HL-60 (cell line): ENCODE measurements at regions not wholly inside any gene's neighbourhood (a gene's known extent, or its start where the extent isn't known, plus 50 kb on each side); places are given as distances from the start of the nearest gene placed in this dataset.

ENCODE experiments used
- CTCF ChIP-seq: IDR thresholded peaks from one replicate; pipeline ENCODE4 v1.5.1; 2011; ENCODE audit warnings: low read length, control low read depth, inconsistent platforms; ENCODE audit not compliant: insufficient read depth
- SPI1 ChIP-seq: IDR thresholded peaks from 2 replicates; pipeline ENCODE4 v1.6.1; 2012; ENCODE audit warnings: low read depth, mild to moderate bottlenecking, borderline replicate concordance

- TF ChIP-seq CTCF (no peak), SPI1 (no peak)
These were observed 240.5 kb upstream of the SALL3 start for GRCh38 chr18:78739115-78739514.
